Panc1 (cell line): ENCODE measurements at regions not wholly inside any gene's neighbourhood (a gene's known extent, or its start where the extent isn't known, plus 50 kb on each side); places are given as distances from the start of the nearest gene placed in this dataset.
"Not testable (repeated sequence)": the region's sequence is repeated elsewhere in the genome, so short reads cannot be mapped to it uniquely, and the experiment has no call there.

Experiments
- ATAC-seq: fragments of 200-7000 bp; cut with Tn5 transposase; 2 replicates; pipeline ENCODE4 v1.9.1; 2020; ENCODE audit warnings: mild to moderate bottlenecking, moderate library complexity
- BruUV-seq: library from RNA; stranded (reverse); fragments of 400-500 nt; replicated peaks from 2 replicates; lab custom pipeline; 2021; lab: Mats Ljungman, UMichigan
- CTCF ChIA-PET: fragments of 300-600 bp; sonication (Branson Sonifier 250); formaldehyde crosslinking; loops from one replicate; lab custom pipeline; 2022; ENCODE audit warnings: antibody characterized with exemption; lab: Charles Lee
- POLR2A ChIA-PET: fragments of 300-600 bp; sonication (Branson Sonifier 250); formaldehyde crosslinking; loops from one replicate; lab custom pipeline; 2022; ENCODE audit warnings: antibody characterized with exemption; lab: Charles Lee
- DNase-seq: peaks from one replicate; pipeline ENCODE4 v3.0.0-alpha.2; 2010; ENCODE audit warnings: low read depth, low spot score
- H3K27ac ChIP-seq: 2 replicates; pipeline ENCODE4 v1.5.1; 2011; ENCODE audit warnings: mild to moderate bottlenecking, low read length, inconsistent platforms
- H3K27me3 ChIP-seq: fragments of 200-500 bp; sonication (Bioruptor generic); 2 replicates; pipeline ENCODE4 v1.6.0; 2014; ENCODE audit warnings: low read length, inconsistent platforms; ENCODE audit not compliant: control insufficient read depth, insufficient read depth
- H3K36me3 ChIP-seq: fragments of 200-500 bp; sonication (Bioruptor generic); 2 replicates; pipeline ENCODE4 v1.5.1; 2014; ENCODE audit warnings: inconsistent platforms, mild to moderate bottlenecking, low read length, moderate library complexity; ENCODE audit not compliant: control insufficient read depth, insufficient read depth
- H3K4me1 ChIP-seq: 2 replicates; pipeline ENCODE4 v1.5.1; 2011; ENCODE audit warnings: inconsistent platforms, mild to moderate bottlenecking, low read length, moderate library complexity; ENCODE audit not compliant: control insufficient read depth, insufficient read depth
- H3K4me3 ChIP-seq, 2 experiments: 2 replicates each; pipeline ENCODE4 v1.5.1; 2011 to 2012; ENCODE audit warnings: low read depth in 2 of 2, low read length in 2 of 2, mild to moderate bottlenecking in 2 of 2, inconsistent platforms in 1 of 2, moderate library complexity in 1 of 2
- H3K9me3 ChIP-seq: fragments of 200-500 bp; sonication (Bioruptor generic); 2 replicates; pipeline ENCODE4 v1.5.1; 2014; ENCODE audit warnings: low read depth, mild to moderate bottlenecking, inconsistent platforms, low read length, moderate library complexity; ENCODE audit not compliant: control insufficient read depth, insufficient read depth
- CTCF ChIP-seq: fragments of 450-650 bp; IDR thresholded peaks from 2 replicates; pipeline ENCODE4 v1.5.1; 2017; ENCODE audit warnings: mild to moderate bottlenecking
- POLR2AphosphoS5 ChIP-seq: IDR thresholded peaks from 2 replicates; pipeline ENCODE4 v1.6.1; 2012; ENCODE audit warnings: mild to moderate bottlenecking, low read depth, low read length, moderate library complexity
- REST ChIP-seq, 2 experiments: IDR thresholded peaks; 2 replicates each; pipeline ENCODE4 v1.6.1; 2011 to 2012; ENCODE audit warnings: low read depth in 2 of 2, control low read depth in 1 of 2, low read length in 1 of 2, mild to moderate bottlenecking in 1 of 2, moderate library complexity in 1 of 2; ENCODE audit not compliant: insufficient read depth in 1 of 2
- SIN3A ChIP-seq: IDR thresholded peaks from 2 replicates; pipeline ENCODE4 v1.6.1; 2012; ENCODE audit warnings: low read depth, mild to moderate bottlenecking, low read length, moderate library complexity, borderline replicate concordance; ENCODE audit not compliant: insufficient read depth
- TCF7L2 ChIP-seq: IDR thresholded peaks from 2 replicates; pipeline ENCODE4 v1.6.1; 2011; ENCODE audit warnings: mild to moderate bottlenecking, low read depth, low read length, inconsistent platforms
- in situ Hi-C: cut with HindIII; loops from 2 replicates; pipeline ENCODE4 v1.10.0; 2016; ENCODE audit warnings: low sequenced_read_pairs, low pct_unique_long_range_greater_than_20kb
- intact Hi-C: fragments of 100-400 bp; cut with micrococcal nuclease; formaldehyde crosslinking; loops from one replicate; pipeline ENCODE4 v1.10.0; 2022; ENCODE audit not compliant: unreplicated experiment

GRCh38 chr6:87753131-87753685 is 51.2 kb upstream of the AKIRIN2 start:
- intact Hi-C loops = no loop called here
- CTCF ChIA-PET = interaction anchor here (0.6 kb wide), 1 partner anchor 125 kb away, joined by 4 read pairs; no protein-coding TSS in a partner anchor
- BruUV-seq = no TSS peak
- DNase-seq (no peak), ATAC-seq (no peak)
- Histone ChIP-seq H3K4me3 (no peak overlapping the region), H3K9me3 (no peaks in the 10 kb centered on the region), H3K36me3 (no peaks in the 10 kb centered on the region), H3K27ac (no peak overlapping the region), H3K27me3 (no peaks in the 10 kb centered on the region), H3K4me1 (no peaks in the 10 kb centered on the region)
- in situ Hi-C loops = no loop called here
- TF ChIP-seq TCF7L2 = no peak
- no peak for TF ChIP-seq SIN3A
- TF ChIP-seq CTCF = no peak
- no peak for TF ChIP-seq REST (IDR thresholded peaks at IDR 0.05; ENCODE audit: insufficient read depth in 1 of 2, low read depth in 2 of 2, low read length in 1 of 2)
- TF ChIP-seq POLR2AphosphoS5 = no peak
- POLR2A ChIA-PET = no interaction called here

GRCh38 chr6:87752503-87752902 is 50.5 kb upstream of the AKIRIN2 start:
- ATAC-seq, in situ Hi-C loops, H3K36me3 ChIP-seq, H3K27me3 ChIP-seq, H3K4me1 ChIP-seq, intact Hi-C loops, BruUV-seq, H3K9me3 ChIP-seq, DNase-seq, POLR2A ChIA-PET, H3K4me3 ChIP-seq, H3K27ac ChIP-seq, CTCF ChIA-PET: not testable (repeated sequence)
